Stimulated activated CD4-positive, alpha-beta T cell treated with anti-CD3 and anti-CD28 coated beads, Interleukin-1b, Interleukin-23, amount 100 ng/mL, for 4 hours (primary cell): ENCODE measurements at regions not wholly inside any gene's neighbourhood (a gene's known extent, or its start where the extent isn't known, plus 50 kb on each side); places are given as distances from the start of the nearest gene placed in this dataset.

ENCODE experiments used
- DNase-seq, 2 donors: peaks; one replicate each; pipeline ENCODE4 v3.0.0-alpha.2; 2020; ENCODE audit warnings: low read depth in 2 of 2

DNA sequence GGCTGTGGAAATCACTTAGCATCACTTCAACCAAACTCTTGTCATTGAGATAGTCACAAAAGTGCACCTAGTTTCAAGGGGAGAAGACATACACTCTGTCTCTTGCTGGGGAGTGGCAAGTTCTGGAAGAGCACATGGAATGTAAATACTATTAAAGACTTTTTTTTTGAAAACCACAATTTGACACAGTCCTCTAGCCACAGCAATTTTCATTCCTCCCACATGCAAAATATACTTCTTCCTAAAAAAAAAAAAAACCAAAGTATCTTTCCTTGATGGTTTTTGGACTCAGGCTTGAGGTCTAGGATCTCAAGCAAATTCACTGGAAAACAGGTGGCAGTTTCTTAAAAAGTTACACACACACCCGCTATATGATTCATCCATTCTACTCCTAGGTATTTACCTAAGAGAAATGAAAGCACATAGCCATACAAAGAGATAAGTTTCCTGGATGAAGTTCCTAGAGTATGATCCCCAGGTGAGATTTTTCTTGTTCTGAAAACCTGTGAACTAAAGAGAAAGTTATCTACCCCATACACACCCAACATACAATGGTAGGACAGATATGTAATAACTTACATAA lies 295.8 kb downstream of the SP3 start:
- no peak for DNase-seq

DNA sequence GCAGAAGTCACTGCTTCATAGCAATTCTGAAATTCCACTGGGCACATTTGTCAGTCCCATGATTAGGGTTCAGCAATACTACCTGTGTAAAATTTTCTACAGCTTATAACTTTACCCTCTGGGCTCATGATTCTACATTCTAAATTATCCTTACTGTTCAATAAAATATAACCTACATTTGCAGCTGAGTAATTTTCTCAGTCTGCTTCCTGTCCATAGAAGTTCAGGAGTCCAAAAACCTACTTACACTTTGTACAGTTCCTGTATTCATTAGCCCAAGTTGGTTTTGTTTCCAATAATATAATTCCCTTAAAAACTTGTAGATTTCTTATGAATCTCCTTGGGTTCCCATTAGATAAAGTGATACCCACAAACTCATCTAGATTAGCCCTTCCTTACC lies 295.3 kb downstream of the SP3 start:
- no peak for DNase-seq

DNA sequence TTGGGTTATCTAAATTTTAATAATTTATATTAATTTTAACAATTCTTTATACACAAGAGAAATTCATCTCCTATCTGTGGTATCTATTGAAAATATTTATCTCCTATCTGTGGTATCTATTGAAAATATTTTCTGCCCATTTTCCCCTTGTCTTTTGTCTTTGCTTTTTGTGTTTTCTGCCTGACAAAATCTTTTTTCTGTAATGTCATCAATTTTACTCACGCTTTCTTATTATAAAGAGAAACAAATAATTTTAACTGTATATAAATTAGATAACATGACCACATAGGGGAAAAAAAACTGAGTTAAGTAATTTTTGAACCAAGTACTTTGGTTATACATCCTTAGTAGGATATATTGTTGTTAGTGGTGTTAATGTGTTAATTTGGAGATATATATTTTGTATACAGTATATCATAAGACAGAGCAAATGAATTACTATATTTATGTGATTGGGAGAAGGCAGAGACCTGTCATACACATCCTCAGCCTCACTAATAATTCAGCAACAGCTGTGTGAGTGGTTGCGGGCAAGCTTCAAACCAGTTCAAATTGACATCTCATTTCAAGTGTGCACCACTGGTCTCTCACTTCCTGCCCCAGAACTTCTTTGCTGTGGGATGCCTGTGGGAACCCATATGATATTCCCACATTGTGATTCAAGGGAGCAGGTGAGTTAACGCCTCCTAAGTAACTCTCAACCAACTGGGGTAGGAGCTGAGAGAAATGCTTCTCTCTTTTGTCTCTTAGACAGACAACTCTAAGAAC lies 292.4 kb downstream of the SP3 start:
- no peak for DNase-seq

DNA sequence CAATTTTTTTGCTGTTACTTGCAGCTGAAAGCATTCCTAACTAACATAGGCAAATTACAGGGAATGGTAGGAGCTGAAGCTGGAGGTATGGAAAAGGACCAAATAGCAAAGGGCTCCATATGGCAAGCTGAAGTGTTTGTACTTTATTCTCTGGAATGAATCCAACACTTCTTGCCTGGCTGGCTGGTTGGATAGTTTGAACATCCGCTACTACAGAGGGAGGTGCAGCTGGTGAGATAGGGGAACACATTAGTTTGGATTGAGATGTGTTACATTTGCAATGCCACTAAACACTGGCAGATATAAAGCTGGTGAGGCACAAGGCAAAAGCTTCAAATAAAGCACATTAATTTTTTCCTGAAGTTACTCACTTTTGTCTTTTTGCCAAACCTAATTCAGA lies 291.5 kb downstream of the SP3 start:
- DNase-seq, result no peak

DNA sequence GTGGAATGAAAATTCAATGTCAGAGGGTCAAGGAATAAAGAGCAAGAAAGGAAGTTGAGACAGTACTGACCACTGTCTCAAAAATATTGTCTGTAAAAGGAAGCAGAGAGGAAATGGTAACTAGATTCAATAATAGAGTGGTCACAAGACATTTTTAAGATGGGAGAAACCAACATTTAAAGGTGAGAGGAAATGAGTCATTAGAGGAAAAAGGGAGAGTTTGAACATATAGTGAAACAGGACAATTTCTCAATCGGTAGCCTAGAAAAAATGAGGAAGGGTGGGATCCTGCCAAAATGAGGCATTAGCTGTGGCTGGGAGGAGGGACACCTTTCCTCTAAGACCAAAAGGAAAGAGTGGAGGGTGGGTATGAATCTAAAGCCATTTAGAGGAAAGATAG lies 288.5 kb downstream of the SP3 start:
- DNase-seq, result no peak

DNA sequence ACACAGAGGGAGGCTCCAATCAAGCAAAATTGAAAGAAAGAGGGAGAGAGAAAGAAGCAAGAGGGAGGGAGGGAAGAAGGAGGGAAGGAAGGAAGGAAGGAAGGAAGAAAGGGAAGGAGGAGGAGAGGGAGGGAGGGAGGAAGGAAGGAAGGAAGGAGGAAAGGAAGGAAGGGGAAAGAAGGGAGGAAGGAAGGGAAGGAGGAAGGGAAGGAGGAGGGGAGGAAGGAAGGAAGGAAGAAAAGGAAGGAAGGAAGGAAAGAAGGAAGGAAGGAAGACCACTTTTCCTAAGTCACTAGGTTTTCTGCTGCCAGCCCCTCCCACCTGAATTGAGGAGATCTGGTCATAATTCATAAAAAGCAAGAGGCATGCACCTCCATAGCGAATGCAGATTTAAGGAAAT lies 287.0 kb downstream of the SP3 start:
- DNase-seq, result no peak

DNA sequence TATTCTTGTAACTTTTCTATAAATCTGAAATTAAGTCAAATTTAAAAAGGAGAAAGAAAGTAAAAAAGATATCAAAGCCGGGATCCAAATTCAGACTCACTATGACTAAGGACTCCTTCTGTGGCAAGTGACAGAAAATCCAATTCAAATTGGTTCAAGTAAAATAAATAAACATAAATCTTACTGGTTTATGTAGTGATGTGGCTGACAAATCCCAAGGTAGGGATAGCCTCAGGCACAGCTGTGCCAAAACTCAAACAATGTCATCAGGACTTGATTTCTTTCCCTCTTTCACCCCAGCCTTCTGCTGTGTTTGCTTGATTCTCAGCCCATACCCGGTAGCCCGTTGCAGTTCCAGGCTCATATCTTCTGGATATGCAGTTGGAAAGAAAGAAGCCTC lies 284.6 kb downstream of the SP3 start:
- no peak for DNase-seq

DNA sequence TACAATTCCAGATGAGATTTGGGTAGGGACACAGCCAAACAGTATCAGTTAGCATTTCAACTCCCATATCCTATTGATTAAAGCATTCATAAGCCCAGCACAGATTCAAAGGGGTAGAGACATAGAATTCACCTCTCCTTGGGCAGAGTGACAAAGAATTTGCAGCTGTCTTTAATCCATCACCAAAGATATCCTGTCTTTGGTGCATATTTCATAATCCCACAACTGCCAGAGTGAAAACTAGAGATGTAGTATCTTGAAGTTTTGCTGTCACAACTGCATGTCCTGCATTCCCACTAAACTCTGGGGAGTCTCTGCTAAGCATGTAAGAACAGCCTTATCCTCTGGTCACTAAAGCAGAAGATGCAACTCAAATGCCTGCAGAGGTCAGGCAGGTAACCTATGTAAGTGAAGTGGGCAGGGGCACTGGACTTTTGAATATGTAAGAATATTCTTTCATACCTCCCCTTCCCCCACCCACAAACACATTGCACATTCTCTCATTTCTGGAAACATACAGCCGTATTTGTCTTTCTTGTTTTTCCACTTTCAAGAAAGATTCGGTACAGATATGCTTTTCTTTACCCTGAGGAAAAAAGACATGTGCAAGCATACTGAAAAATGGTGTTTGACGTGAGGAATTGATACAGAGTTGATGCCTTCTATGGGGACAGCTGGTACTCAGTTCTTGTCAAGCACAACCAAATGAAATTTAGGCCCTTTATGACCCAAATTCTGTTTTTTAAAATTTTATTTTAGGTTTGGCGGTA lies 283.1 kb downstream of the SP3 start:
- no peak for DNase-seq

DNA sequence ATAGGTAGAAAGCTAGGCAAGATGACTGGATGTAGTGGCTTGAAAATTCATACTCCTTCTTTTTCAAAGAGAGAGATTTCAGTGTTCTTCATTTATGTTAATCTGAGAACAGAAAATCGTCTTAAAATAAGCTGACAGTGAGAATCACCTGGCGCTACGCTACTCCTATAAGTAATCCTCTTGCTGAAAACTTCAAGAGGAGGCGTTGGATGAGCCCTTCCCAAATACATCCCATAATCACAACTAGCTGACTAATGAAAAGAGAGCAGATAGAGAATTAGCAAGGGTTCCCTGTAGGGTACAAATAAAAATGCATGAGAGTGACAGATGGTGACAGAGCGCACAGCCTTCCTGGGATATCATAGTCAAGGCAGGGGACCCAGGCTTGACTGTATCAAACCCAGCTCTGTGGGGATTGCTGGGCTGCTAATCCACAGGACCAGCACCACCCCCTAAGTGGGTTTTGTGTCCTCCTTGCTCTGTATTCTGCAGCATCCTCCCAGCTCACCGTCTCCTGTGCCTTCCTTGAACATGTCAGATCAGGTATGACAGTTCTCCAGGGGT lies 280.2 kb downstream of the SP3 start:
- DNase-seq, result no peak

DNA sequence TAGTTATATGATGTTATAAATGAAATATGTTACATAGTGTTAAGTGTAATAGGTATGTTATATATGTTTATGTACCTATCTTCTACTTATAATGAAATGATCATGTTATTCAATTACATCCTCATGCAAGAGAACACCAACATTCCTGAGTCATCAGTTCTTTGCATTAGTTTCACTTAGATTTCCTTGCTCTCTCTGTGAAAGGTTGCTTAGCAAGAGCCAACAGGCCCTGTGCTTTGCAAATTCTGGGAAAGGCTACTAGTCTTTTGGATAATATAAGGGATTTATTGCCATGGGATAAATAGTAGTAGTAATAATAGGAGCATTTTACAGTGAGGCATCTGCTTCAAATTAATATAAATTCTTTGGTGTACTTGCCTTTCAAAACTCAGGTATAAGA lies 274.8 kb downstream of the SP3 start:
- DNase-seq, result no peak

DNA sequence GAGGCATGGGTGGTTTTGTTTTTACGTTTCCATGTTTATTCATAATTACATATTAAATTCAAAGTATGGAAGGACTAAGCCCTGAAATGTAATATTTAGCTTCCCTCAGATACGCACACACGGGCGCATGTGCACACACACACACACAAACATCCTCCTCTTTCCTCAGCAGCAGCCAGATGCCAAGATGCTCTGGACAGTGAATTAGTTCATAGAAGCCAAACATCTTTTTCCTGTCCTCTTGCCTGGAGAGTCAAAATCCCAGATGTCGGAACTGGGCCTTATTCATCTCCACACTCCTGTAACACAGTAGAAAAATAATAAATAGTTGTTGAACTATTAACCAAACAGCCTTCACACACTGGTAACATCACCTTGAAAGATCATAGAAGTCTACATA lies 273.1 kb downstream of the SP3 start:
- DNase-seq, result no peak

DNA sequence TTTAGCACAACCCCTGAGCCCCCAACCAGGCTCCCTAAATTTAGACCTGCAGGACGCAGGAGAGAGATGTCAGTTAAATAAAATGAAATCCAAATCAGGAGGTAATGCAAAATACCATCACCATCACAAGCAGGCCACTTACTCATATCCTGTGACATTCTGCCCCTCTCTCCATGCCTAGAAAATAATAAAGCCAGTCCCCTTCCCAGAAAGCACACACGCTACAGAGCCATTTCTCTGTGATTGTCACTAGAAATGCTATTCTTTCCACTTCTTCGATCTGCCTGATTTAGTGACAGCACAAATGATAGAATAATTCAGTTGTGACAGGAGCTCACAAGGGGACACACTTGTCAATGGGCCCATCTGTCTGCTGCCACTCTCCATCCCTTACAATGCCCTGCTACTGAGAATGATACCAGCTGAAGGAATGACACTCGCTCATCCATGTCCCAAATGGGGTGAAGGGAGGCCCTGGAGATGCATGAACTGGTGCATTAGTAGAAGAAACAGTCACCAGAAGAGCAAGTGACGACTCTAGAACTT lies 272.1 kb downstream of the SP3 start:
- no peak for DNase-seq

DNA sequence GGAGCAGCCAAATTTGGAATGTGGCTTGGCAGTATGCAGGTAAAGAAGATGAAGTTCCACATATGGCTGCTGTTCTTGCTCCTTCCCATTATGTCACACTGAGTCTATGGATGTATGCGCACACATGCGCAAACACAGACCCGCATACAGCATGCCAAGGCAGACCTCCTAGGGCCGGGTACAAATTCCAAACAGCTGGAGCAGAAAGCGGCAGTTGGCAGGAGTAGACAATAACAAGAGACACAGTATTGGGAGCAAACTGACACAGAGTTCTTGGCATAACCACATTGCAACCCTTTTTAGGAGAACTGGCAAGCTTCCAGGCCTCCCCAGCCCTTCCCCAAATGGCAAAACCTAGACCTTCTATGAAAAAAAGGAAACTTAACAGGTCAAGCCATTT lies 268.9 kb downstream of the SP3 start:
- no peak for DNase-seq

DNA sequence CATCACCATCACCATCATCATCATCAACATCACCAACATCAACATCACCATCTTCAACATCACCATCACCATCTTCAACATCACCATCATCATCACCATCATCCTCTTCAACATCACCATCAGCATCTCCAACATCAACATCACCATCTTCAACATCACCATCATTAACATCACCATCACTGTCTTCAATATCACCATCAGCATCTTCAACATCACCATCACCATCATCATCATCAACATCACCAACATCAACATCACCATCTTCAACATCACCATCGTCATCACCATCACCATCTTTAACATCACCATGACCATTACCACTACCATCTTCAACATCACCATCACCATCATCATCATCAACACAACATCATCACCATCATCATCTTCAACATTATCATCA lies 267.2 kb downstream of the SP3 start:
- no peak for DNase-seq

DNA sequence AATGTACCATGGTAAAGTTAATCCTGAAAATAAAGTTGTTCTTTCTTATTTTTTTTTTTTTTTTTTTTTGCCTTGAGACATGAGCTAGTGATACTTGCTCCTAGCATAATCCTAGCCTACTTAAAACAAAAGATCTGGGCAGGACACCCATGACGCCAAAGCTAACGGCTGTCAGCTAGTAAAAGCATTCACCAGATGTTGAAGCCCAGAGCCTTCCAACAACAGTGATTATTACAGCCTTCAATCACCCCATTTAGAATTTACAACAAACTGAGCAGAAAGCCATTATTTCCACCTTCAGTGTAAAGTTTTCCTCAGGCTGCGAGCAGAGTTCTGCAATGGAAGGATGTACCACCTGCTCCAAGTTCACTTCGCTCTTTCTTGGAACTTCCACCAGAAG lies 259.5 kb downstream of the SP3 start:
- DNase-seq, result no peak

DNA sequence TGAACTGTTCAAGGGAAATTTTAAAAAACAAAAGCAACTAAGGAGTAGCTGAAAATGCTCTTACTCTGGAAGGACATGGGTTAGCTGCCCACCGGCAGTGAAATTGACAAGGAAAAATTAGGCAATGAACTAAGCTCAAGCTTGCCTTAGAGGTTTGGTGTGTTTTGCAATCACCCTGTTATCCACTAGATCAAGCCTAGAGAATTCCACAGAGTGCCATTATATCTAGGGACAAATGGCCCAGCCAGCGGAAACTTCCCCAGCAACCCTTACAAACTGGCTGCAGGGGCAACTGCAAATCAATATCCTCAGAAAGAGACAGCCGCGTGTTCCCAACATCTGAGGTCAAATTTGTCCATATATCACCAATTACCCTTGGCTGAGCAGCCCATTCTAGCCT lies 258.2 kb downstream of the SP3 start:
- no peak for DNase-seq

DNA sequence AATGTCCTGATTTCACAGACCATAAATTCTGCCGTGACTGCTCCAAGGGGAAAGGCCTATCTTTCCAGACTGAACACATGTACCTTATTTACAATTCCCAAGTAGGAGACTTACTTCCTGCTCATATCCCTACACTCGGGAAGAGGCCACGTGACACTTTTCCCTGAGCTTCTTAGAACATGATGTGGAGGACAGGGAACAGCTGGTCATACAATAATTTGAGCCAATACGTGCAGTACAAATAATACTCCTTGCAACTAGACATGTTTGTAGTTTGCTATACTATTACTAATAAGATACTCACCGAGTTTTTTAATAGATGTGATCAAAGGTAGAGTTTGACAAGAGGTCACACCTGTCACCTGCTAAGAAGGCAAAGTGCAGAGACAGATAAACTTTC lies 256.4 kb downstream of the SP3 start:
- no peak for DNase-seq

DNA sequence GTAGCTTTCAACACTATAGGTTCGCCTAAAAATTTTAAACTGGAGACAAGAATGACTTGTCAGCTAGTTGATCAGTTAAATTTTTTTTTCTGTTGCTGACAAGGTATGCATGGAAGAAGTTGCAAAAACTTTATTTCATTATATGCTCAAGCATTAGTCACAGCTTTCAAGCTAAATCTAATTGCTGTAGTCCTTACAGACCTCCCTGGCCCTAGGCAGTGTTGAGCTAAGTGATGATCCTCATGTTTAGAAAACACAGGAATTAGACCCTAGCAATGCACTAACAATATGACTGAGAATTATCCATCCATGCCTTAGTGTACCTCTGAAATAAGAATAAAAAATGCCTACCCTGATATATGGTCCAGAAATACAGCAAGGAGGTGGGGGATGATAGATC lies 253.4 kb downstream of the SP3 start:
- no peak for DNase-seq

DNA sequence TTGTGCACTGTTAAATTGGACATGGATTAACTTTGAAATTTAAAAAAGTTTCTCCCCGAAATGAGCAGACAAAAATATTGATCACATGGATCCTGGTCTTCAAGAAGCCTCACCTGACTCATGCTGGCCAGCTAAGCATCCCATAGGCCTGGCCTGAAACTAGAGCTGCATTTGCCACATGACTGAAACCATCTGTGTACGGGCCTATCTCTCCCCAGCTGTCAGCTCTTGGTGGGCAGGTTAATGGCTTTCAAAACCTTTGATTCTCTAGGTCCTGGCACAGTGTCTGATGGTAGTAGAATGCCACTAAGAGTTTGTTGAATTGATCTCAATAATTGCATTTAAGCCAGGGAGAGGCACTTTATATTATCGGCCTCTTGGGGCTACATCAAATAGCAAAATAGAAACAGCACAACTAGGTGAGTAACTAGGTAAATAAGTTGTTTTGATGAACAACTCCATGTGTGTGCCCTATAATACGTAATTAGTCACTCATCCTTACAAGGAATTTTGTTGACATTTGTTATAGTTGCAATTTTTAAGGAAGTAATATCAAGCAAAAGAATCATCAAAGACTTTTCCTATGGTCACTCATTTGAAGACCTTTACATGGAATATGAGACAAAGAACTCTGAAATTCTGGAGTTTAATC lies 251.1 kb downstream of the SP3 start:
- DNase-seq, result no peak

DNA sequence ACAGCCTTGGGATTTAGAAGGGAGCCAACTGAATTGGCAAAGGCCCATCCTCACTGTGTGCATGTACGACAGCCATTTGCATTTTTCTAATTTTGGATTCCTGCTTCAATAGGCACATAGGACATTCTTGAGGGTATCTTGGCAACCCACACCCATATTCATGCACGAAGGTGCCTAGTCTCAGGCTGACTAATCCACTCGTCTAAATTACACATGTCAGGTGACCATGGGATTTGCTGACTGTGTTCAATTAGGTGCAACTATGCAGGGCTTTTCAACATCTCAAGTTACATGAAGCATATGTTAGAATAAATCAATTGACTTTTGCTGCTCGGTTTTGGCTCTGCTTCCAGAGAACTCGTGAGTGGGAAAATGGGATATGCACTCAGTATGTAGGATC lies 249.7 kb downstream of the SP3 start:
- no peak for DNase-seq

DNA sequence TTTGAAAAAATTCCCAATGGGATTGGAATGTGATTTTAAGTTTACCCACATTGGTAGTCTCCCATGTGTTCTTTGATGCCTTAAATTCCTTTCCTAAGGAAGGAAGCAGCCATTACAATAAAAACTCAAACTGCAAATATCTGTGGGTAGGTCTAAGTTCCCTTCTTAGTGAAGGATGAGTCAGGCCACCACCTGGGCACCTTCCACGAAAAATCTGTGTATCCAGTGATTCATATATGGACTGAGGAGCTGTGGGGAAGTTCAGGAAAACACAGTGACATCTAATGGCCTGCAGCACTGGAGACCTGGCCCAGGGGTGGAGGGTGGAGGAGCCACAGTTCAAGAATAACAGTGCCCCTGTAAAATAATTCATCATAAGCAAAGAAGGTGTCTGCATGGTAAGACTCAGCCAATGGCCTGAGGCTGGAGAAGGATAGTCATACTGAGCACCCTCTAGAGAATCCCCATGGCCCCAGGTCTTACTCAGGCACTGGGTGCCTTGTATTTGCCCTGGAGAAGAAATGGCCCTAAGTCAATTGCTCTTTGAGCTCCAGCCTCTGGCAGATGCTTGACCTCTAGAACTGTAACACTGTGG lies 248.6 kb downstream of the SP3 start:
- DNase-seq, result no peak

DNA sequence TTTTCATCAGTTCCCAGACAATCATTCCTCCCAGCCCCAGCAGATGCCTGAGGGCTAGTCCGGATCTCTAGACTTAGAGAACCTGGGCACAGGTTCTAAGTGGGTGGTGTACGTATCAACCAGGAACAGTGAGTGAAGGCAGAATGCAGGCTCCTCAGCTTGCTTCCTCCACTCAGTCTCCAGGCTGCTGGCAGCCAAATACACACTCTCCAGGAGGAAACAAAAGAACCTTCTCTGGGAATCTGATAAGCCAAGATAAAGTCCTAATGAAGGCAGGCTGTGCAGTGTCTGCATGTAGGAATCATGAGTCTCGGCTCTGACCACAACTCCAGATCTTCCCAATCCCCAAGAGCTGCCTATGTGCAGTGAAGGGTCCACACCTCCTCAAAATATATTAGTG lies 245.7 kb downstream of the SP3 start:
- no peak for DNase-seq
